ENCODE measurements at regions not wholly inside any gene's neighbourhood (a gene's known extent, or its start where the extent isn't known, plus 50 kb on each side); places are given as distances from the start of the nearest gene placed in this dataset.

- Mint-ChIP-seq H3K27me3 (no peaks in the 10 kb centered on the region), H3K27ac (no peak overlapping the region), H3K4me1 (no peaks in the 10 kb centered on the region), H3K36me3 (no peaks in the 10 kb centered on the region), H3K9me3 (no peaks in the 10 kb centered on the region), H3K4me3 (no peak overlapping the region)
These were observed 539.6 kb downstream of the SATB2 start for GRCh38 chr2:198917926-198918720.

DNA sequence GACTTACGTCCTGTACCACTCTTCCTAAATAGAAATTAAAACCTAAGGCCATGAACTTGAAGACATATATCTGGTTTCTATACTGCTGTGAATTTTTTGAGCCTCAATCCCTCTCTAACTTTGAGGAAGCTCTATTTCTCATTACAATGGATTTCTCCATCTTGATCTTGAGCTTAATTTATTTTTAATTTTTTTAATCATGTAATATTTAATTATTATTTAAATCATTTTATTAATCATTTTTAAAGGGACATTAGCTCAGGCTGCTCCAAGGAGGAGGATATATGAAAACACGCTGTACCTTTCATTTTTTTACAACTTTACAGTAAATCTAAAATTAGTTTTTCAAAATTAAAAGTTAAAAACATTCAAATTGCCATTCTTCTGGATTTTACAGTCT lies 540.5 kb downstream of the SATB2 start:
- Mint-ChIP-seq H3K4me1 (no peaks in the 10 kb centered on the region), H3K36me3 (no peaks in the 10 kb centered on the region), H3K4me3 (no peak overlapping the region), H3K27ac (no peak overlapping the region), H3K27me3 (no peaks in the 10 kb centered on the region), H3K9me3 (no peaks in the 10 kb centered on the region)

- H3K27me3 Mint-ChIP-seq, result no peaks in the 10 kb centered on the region
- H3K36me3 Mint-ChIP-seq, result no peaks in the 10 kb centered on the region
These were observed 541.1 kb downstream of the SATB2 start for GRCh38 chr2:198916548-198917080.

DNA sequence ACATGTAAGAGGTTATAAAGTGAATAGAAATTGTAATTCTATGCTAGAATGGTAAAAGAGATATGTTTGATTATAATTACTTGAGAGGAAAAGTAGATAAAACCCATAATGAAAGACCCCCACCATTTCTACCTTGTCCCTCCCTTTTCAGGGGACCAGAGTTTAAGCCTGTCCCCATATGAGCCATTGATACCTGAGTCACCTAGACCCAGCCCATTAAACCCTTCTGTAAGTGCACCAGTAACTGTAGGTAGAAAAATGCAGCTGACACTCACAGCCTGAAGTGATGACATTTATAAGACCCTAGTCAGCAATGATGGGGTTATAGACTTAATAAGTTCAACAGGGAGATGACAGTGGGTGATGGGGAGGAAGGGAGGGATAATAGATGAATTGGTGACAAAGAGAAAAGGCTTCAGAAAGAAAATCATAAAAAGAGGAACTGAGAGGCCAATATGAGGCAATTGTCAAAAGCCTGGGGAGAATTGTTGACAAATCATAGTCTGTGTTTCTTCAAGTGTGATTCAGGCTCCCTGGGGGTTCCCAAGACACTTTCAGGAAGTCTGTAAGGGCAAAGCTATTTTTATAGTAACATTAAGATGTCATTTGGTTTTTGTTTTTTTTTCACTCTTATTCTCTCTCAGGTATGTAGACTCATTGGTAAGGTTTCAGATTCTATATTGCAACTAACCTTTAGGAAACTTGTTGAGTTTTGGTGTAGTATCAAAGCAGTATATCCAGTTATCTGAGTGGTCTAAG lies 544.2 kb downstream of the SATB2 start:
- no peaks in the 10 kb centered on the region for H3K36me3 Mint-ChIP-seq
- no peaks in the 10 kb centered on the region for H3K9me3 Mint-ChIP-seq
- no peaks in the 10 kb centered on the region for H3K4me1 Mint-ChIP-seq
- H3K27me3 Mint-ChIP-seq, result no peaks in the 10 kb centered on the region
- H3K4me3 Mint-ChIP-seq, result no peak overlapping the region
- no peak overlapping the region for H3K27ac Mint-ChIP-seq

More at GRCh38 chr2:198916548-198917080, 541.1 kb downstream of the SATB2 start:
- H3K4me3 Mint-ChIP-seq, result no peak overlapping the region
- no peaks in the 10 kb centered on the region for H3K9me3 Mint-ChIP-seq
- no peaks in the 10 kb centered on the region for H3K4me1 Mint-ChIP-seq
- H3K27ac Mint-ChIP-seq, result no peak overlapping the region

DNA sequence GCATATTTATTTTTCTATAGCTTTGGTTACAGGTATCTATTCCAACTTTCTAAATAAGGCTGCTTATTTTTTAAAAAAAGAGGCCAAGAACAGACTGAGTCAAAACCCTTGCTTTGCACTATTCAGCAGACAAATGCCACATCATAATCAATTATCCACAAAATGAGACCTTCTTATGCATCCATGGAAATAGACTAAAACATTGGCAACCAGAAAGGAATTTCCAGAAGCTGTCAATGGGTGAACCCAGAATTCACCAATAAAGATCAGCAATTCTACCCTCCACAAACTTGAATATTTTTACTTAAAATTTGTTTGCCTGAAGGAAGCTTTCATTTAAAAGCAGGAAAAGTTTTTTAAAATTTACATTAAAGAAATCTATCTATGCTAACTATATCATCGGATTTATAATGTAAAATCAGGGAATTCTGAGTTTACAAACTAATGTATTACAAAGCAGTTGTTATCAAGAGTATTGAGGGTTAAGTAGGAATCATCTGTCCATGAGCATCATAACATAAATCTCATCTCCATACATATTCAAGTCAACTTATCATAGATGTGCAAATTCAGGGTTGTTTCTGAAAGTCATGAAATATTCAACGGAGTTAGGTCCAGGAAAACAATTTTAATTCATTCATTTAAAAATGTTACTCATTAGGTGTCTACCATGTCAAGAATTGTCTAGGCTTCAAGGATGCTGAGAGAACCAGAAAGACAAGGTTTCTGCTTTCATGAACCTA lies 548.0 kb downstream of the SATB2 start:
- Mint-ChIP-seq H3K27me3 (no peaks in the 10 kb centered on the region), H3K27ac (no peak overlapping the region), H3K36me3 (no peaks in the 10 kb centered on the region), H3K4me1 (no peaks in the 10 kb centered on the region), H3K9me3 (no peaks in the 10 kb centered on the region), H3K4me3 (no peak overlapping the region)

GRCh38 chr2:198905881-198906612 lies 551.7 kb downstream of the SATB2 start:
- H3K36me3 Mint-ChIP-seq, result no peaks in the 10 kb centered on the region
- no peak overlapping the region for H3K27ac Mint-ChIP-seq
- no peaks in the 10 kb centered on the region for H3K9me3 Mint-ChIP-seq
- H3K4me3 Mint-ChIP-seq, result no peak overlapping the region
- H3K27me3 Mint-ChIP-seq, result no peaks in the 10 kb centered on the region
- no peaks in the 10 kb centered on the region for H3K4me1 Mint-ChIP-seq

DNA sequence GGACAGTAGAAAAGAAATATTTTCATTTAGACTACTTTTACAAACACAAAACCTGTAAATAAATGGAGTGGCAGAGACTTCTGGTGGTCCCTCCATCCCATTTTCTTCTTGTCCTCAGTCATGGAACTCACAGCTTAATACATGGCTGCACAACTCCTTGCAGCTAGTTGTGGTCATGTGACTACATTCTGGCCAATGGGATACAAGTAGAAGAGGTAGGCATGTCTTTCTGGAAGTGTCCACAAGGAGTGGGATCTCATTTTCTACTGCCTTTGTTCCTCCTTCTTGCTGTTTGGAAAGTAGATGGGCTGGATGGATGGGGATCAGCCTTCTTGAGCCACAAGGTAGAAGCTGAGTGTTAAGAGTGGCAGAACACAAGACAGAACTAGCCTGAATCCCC lies 555.8 kb downstream of the SATB2 start:
- H3K27me3 Mint-ChIP-seq, result no peaks in the 10 kb centered on the region
- no peak overlapping the region for H3K27ac Mint-ChIP-seq

GRCh38 chr2:198900141-198900540 lies 557.6 kb downstream of the SATB2 start:
- no peaks in the 10 kb centered on the region for H3K4me1 Mint-ChIP-seq

More for the DNA sequence above, 555.8 kb downstream of the SATB2 start:
- H3K9me3 Mint-ChIP-seq, result no peaks in the 10 kb centered on the region
- no peaks in the 10 kb centered on the region for H3K4me1 Mint-ChIP-seq
- no peak overlapping the region for H3K4me3 Mint-ChIP-seq
- H3K36me3 Mint-ChIP-seq, result no peaks in the 10 kb centered on the region

DNA sequence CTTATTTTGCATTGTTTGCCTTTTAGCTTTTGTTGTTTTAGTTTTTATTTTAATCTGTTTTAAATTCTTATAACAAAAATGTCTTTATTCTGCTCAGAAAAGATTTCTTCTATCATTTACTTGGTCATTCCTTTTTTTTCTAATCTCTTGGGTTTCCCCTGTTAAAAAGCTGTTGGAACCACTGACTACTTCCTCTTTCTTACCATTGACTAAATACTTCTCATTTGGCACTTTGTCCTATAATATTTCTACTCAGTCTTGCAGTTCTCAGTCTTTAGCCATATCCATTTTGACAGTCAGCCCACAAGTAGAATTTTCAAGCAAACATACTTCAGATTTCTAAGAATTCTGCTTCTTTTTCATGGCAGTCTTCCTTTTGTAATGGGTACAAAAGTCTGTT lies 567.2 kb downstream of the SATB2 start:
- Mint-ChIP-seq H3K36me3 (no peaks in the 10 kb centered on the region), H3K4me3 (no peak overlapping the region), H3K9me3 (no peaks in the 10 kb centered on the region), H3K27ac (no peak overlapping the region), H3K4me1 (no peaks in the 10 kb centered on the region), H3K27me3 (no peaks in the 10 kb centered on the region)

More at GRCh38 chr2:198900141-198900540, 557.6 kb downstream of the SATB2 start:
- Mint-ChIP-seq H3K4me3 (no peak overlapping the region), H3K27me3 (no peaks in the 10 kb centered on the region), H3K27ac (no peak overlapping the region), H3K9me3 (no peaks in the 10 kb centered on the region), H3K36me3 (no peaks in the 10 kb centered on the region)

DNA sequence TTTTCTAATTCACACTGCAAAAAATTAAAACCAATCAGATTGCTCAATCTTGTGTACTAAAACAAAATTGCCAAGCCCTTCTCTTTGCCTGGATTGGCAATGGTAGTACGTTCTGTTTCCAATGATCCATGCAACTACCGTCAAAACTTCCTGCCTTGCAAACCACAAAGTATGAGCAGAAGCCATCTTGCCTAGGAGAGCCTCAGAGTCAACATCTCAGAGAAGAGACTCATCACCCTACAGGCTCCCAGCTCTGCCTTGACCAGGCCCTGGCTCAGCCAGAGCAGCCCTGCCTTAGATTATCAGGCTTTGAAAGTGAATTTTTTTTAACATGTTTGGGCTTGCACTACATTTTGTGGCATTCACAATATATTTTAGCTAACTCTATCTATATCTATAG lies 574.1 kb downstream of the SATB2 start:
- Mint-ChIP-seq H3K27me3 (peaks cover 1% of the 10 kb centered on the region), H3K9me3 (no peaks in the 10 kb centered on the region), H3K36me3 (no peaks in the 10 kb centered on the region), H3K4me1 (no peaks in the 10 kb centered on the region), H3K27ac (no peak overlapping the region), H3K4me3 (no peak overlapping the region)

DNA sequence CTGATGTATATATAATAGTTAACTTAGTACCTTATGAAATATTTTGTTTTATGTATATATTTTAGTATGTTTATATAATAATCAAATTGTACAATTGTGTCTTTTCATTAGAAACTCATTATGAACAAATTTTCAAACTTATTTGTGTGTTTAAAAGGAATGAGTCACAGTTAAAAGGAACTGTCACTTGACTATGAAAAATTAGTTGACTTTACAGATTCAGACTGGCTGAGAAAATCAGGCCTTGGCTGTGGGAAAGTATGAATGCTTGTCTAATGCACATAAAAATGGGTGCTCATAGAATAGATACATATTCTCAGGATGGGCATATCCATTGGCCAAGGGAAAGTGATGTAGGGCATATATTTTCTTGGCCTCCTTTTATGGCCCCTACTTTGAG lies 576.8 kb downstream of the SATB2 start:
- H3K27me3 Mint-ChIP-seq, result peaks cover 1% of the 10 kb centered on the region
- H3K4me3 Mint-ChIP-seq, result no peak overlapping the region
- no peaks in the 10 kb centered on the region for H3K36me3 Mint-ChIP-seq
- no peak overlapping the region for H3K27ac Mint-ChIP-seq
- H3K9me3 Mint-ChIP-seq, result peaks cover under 1% of the 10 kb centered on the region
- H3K4me1 Mint-ChIP-seq, result no peaks in the 10 kb centered on the region

DNA sequence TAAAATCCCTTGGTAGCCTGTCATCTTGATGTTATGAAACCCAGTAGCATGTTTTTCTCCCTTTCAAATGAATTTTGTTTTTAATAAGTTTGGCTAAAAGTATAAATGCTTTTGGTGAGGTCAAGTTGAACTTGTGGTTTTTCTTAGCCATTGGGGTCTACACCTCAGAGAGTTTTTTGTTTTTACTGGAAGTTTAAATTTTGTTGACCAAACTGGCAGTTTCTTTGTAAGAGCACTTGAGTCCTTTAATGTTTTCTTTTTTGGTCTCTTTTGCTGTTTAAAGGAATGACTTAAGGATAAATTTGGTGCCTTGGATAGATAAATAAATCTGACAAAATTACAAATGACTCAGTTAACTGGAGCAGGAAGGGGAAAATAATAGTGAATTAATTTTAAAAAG lies 577.3 kb downstream of the SATB2 start:
- H3K4me3 Mint-ChIP-seq, result no peak overlapping the region
- H3K9me3 Mint-ChIP-seq, result peaks cover 5% of the 10 kb centered on the region
- no peak overlapping the region for H3K27ac Mint-ChIP-seq
- H3K4me1 Mint-ChIP-seq, result no peaks in the 10 kb centered on the region
- peaks cover 1% of the 10 kb centered on the region for H3K27me3 Mint-ChIP-seq
- no peaks in the 10 kb centered on the region for H3K36me3 Mint-ChIP-seq

- Mint-ChIP-seq H3K27me3 (no peaks in the 10 kb centered on the region), H3K27ac (no peak overlapping the region), H3K4me3 (no peak overlapping the region), H3K9me3 (peaks cover 5% of the 10 kb centered on the region), H3K4me1 (no peaks in the 10 kb centered on the region), H3K36me3 (no peaks in the 10 kb centered on the region)
These were observed 583.3 kb downstream of the SATB2 start for GRCh38 chr2:198874472-198874858.

GRCh38 chr2:198873503-198874471 lies 584.0 kb downstream of the SATB2 start:
- no peaks in the 10 kb centered on the region for H3K4me1 Mint-ChIP-seq
- no peaks in the 10 kb centered on the region for H3K36me3 Mint-ChIP-seq
- peaks cover 5% of the 10 kb centered on the region for H3K9me3 Mint-ChIP-seq
- H3K4me3 Mint-ChIP-seq, result no peak overlapping the region
- H3K27ac Mint-ChIP-seq, result no peak overlapping the region
- no peaks in the 10 kb centered on the region for H3K27me3 Mint-ChIP-seq
